Stomach (tissue), 8 donors: ENCODE measurements at regions not wholly inside any gene's neighbourhood (a gene's known extent, or its start where the extent isn't known, plus 50 kb on each side); places are given as distances from the start of the nearest gene placed in this dataset.
A peak's percentile ranks its signal among the peaks of the same experiment; 100 is the strongest.

ENCODE experiments used
- DNase-seq, 2 donors: peaks; one replicate each; pipeline versions ENCODE4 v3.0.0 to v3.0.0-alpha.2; 2013 to 2019
- H3K27ac ChIP-seq, 5 donors: fragments of 200-600 bp in 4 of 5; sonication (generic) in 4 of 5; one replicate each; pipeline ENCODE4 v1.5.1; 2013 to 2019; ENCODE audit warnings: mild to moderate bottlenecking in 1 of 5, moderate library complexity in 1 of 5
- H3K27me3 ChIP-seq, 3 donors: fragments of 200-600 bp; sonication (generic); one replicate each; pipeline ENCODE4 v1.5.1; 2017 to 2019; ENCODE audit warnings: mixed run types in 1 of 3
- H3K36me3 ChIP-seq, 4 donors: fragments of 200-600 bp; sonication (generic); 1 replicate in 3 of 4; 2 replicates in 1 of 4; pipeline ENCODE4 v1.5.1; 2016 to 2019
- H3K4me1 ChIP-seq, 4 donors: fragments of 200-600 bp; sonication (generic); one replicate each; pipeline ENCODE4 v1.5.1; 2016 to 2019
- H3K4me3 ChIP-seq, 4 donors: fragments of 200-600 bp; sonication (generic) in 3 of 4; one replicate each; pipeline ENCODE4 v1.5.1; 2016 to 2019; ENCODE audit warnings: mild to moderate bottlenecking in 1 of 4
- H3K9me3 ChIP-seq, 4 donors: fragments of 200-600 bp; sonication (generic); one replicate each; pipeline ENCODE4 v1.5.1; 2016 to 2019
- CTCF ChIP-seq, 7 experiments: fragments of 450-650 bp in 4 of 7; fragments of 200-600 bp in 3 of 7; sonication (generic) in 3 of 7; IDR thresholded peaks; one replicate each; pipeline ENCODE4 v1.5.1; 2016 to 2019; ENCODE audit warnings: antibody characterized with exemption in 7 of 7, control low read depth in 2 of 7, mild to moderate bottlenecking in 1 of 7
- EP300 ChIP-seq: sonication (generic); formaldehyde crosslinking; IDR thresholded peaks from one replicate; pipeline ENCODE4 v1.6.1; 2017; ENCODE audit warnings: antibody characterized with exemption
- POLR2A ChIP-seq, 4 donors: fragments of 450-650 bp; IDR thresholded peaks; one replicate each; pipeline ENCODE4 v1.6.1; 2016; ENCODE audit warnings: antibody characterized with exemption in 4 of 4, control low read depth in 2 of 4, mild to moderate bottlenecking in 1 of 4, moderate library complexity in 1 of 4
- POLR2AphosphoS5 ChIP-seq, 3 donors: sonication (generic); formaldehyde crosslinking; IDR thresholded peaks; one replicate each; pipeline ENCODE4 v1.6.1; 2016; ENCODE audit warnings: antibody characterized with exemption in 3 of 3
- WGBS, 5 donors: extraction: QIAGEN DNeasy Blood & Tissue Kit in 3 of 5; methylation state at CpG; one replicate each; pipeline versions ENCODE4 v1.1.5 to v1.1.7; 2013 to 2018; 5-methylcytosine and 5-hydroxymethylcytosine counted together
- intact Hi-C: fragments of 100-400 bp; cut with DNase I; formaldehyde crosslinking; loops from one replicate; pipeline ENCODE4 v1.15.1; 2023; ENCODE audit warnings: low total_unique reads
- donor health status: healthy with polysubstance abuse.
- donor health status: Bipolar disorder and iron deficiency.
- donor health status: healthy.

GRCh38 chr5:51731421-51732029, 348.3 kb downstream of the ISL1 start:
- peak in 1 of 2 donors; percentile 7 for DNase-seq
- H3K27me3 ChIP-seq = no peaks in the 10 kb centered on the region
- intact Hi-C loops = no loop called here
- no peak overlapping the region for H3K27ac ChIP-seq
- WGBS, 5 donors = 48 to 69% (median 56%) methylated on average over 2 of the region's 2 CpGs
- peaks cover 0 to 11% (median 0%) of the 10 kb centered on the region in 4 donors for H3K4me1 ChIP-seq
- no peaks in the 10 kb centered on the region for H3K9me3 ChIP-seq
- TF ChIP-seq EP300 (no peak), POLR2AphosphoS5 (IDR thresholded peaks at IDR 0.05) (no peak), POLR2A (IDR thresholded peaks at IDR 0.05) (no peak), CTCF (IDR thresholded peaks at IDR 0.05) (no peak)
- no peak overlapping the region for H3K4me3 ChIP-seq
- no peaks in the 10 kb centered on the region for H3K36me3 ChIP-seq

DNA sequence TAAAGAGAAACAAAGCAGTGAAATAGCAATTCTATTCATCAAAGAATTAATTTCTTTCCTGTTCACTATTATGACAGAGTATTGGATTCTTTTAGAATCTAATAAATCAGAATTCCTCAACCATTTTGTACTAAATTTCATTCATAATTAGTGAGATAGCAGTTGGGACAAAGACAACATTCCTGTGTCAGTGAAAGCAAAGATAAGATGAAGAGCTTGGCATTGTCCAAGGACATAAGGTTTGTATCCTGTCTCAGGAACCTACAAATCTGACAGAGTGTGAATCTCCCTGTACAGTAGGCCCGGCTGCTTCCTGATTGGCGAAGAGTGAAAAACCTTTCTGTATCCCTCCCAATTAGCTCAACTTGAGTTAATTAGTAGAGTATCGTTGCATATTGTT, 349.1 kb downstream of the ISL1 start:
- intact Hi-C loops = no loop called here
- no peaks in the 10 kb centered on the region for H3K27me3 ChIP-seq
- H3K27ac ChIP-seq = no peak overlapping the region
- no peak for DNase-seq
- 41 to 68% (median 60%) methylated on average over 3 of the region's 3 CpGs for WGBS, 5 donors
- TF ChIP-seq POLR2AphosphoS5 (IDR thresholded peaks at IDR 0.05) (no peak), POLR2A (IDR thresholded peaks at IDR 0.05) (no peak), CTCF (IDR thresholded peaks at IDR 0.05) (no peak), EP300 (no peak)
- H3K9me3 ChIP-seq = no peaks in the 10 kb centered on the region
- H3K4me3 ChIP-seq = no peak overlapping the region
- H3K36me3 ChIP-seq = no peaks in the 10 kb centered on the region
- peaks cover 0 to 11% (median 0%) of the 10 kb centered on the region in 4 donors for H3K4me1 ChIP-seq

- TF ChIP-seq EP300 (no peak), POLR2AphosphoS5 (IDR thresholded peaks at IDR 0.05) (no peak), POLR2A (IDR thresholded peaks at IDR 0.05) (no peak), CTCF (IDR thresholded peaks at IDR 0.05) (no peak)
- Histone ChIP-seq H3K4me3 (no peak overlapping the region), H3K9me3 (peaks cover 0 to 4% (median 0%) of the 10 kb centered on the region in 4 donors), H3K36me3 (no peaks in the 10 kb centered on the region), H3K27me3 (no peaks in the 10 kb centered on the region), H3K4me1 (peaks cover 0 to 11% (median 0%) of the 10 kb centered on the region in 4 donors), H3K27ac (no peak overlapping the region)
- whole genome bisulfite sequencing, 5 donors = 83 to 94% (median 89%) methylated on average over 3 of the region's 3 CpGs
- intact Hi-C loops = no loop called here
- DNase-seq = no peak
Measured at GRCh38 chr5:51734677-51735076, 351.4 kb downstream of the ISL1 start.

DNA sequence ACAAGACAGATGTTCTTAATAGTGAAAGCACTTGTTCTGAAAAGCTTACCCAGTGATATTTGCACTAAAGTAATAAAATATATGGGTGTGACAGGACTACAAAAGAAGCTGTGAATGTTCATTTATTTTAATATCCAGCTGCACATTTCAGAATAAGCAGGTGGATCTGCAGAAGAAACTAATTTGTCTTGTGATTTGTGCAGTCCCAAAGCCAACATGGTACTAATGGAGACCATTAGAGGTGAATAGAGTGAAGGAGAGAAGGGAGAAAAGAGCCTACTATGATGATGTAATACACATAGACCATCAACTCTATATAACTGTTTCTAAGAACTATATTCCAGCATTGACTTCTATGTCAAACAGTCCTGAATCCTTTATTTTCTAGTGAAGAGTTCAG, 362.8 kb downstream of the ISL1 start:
- DNase-seq = no peak
- H3K9me3 ChIP-seq = peaks cover 0 to 12% (median 3%) of the 10 kb centered on the region in 4 donors
- no peak overlapping the region for H3K27ac ChIP-seq
- no peak overlapping the region for H3K4me3 ChIP-seq
- intact Hi-C loops = no loop called here
- H3K4me1 ChIP-seq = no peaks in the 10 kb centered on the region
- TF ChIP-seq POLR2AphosphoS5 (IDR thresholded peaks at IDR 0.05) = no peak
- no peak for TF ChIP-seq CTCF (IDR thresholded peaks at IDR 0.05)
- TF ChIP-seq POLR2A (IDR thresholded peaks at IDR 0.05) = no peak
- no peak for TF ChIP-seq EP300
- no peaks in the 10 kb centered on the region for H3K36me3 ChIP-seq
- no peaks in the 10 kb centered on the region for H3K27me3 ChIP-seq
